SK-N-SH treated with all-trans-retinoic acid at 6 μM for 48 hours (cell line): ENCODE measurements at regions not wholly inside any gene's neighbourhood (a gene's known extent, or its start where the extent isn't known, plus 50 kb on each side); places are given as distances from the start of the nearest gene placed in this dataset.

Source experiments
- ATAC-seq: fragments of 200-7000 bp; cut with Tn5 transposase; 3 replicates; pipeline ENCODE4 v1.9.1; 2020; ENCODE audit warnings: mild to moderate bottlenecking, moderate library complexity
- ARNTL ChIP-seq: fragments of 450-650 bp; formaldehyde crosslinking; IDR thresholded peaks from 2 replicates; pipeline ENCODE4 v1.5.0; 2020; ENCODE audit warnings: low read depth, mild to moderate bottlenecking, moderate library complexity, borderline replicate concordance
- BACH2 ChIP-seq: fragments of 250-450 bp; sonication (Bioruptor Pico); IDR thresholded peaks from 2 replicates; pipeline ENCODE4 v1.9.0; 2021; ENCODE audit warnings: mild to moderate bottlenecking, borderline replicate concordance
- CREB5 ChIP-seq: fragments of 250-450 bp; sonication (Bioruptor Pico); IDR thresholded peaks from 2 replicates; pipeline ENCODE4 v1.5.1; 2020; ENCODE audit warnings: low read depth, mild to moderate bottlenecking, moderate library complexity
- CSDC2 ChIP-seq: fragments of 250-450 bp; sonication (Bioruptor Pico); IDR thresholded peaks from 2 replicates; pipeline ENCODE4 v1.5.0; 2020; ENCODE audit warnings: mild to moderate bottlenecking, moderate library complexity
- CSRNP3 ChIP-seq: fragments of 250-450 bp; sonication (Bioruptor Pico); IDR thresholded peaks from 2 replicates; pipeline ENCODE4 v1.5.1; 2021; ENCODE audit warnings: mild to moderate bottlenecking, moderate library complexity
- ESRRG ChIP-seq: fragments of 250-450 bp; sonication (Bioruptor Pico); IDR thresholded peaks from 2 replicates; pipeline ENCODE4 v1.6.1; 2021; ENCODE audit warnings: mild to moderate bottlenecking
- GLIS3 ChIP-seq: fragments of 250-450 bp; sonication (Bioruptor Pico); IDR thresholded peaks from 2 replicates; pipeline ENCODE4 v1.5.0; 2020; ENCODE audit warnings: mild to moderate bottlenecking, moderate library complexity
- PATZ1 ChIP-seq: fragments of 250-450 bp; sonication (Bioruptor Pico); IDR thresholded peaks from 2 replicates; pipeline ENCODE4 v1.8.0; 2020; ENCODE audit warnings: mild to moderate bottlenecking, moderate library complexity, borderline replicate concordance
- PPARA ChIP-seq: fragments of 250-450 bp; sonication (Bioruptor Pico); IDR thresholded peaks from 2 replicates; pipeline ENCODE4 v1.5.0; 2020; ENCODE audit warnings: mild to moderate bottlenecking, borderline replicate concordance
- SNAI2 ChIP-seq: fragments of 250-450 bp; sonication (Bioruptor Pico); IDR thresholded peaks from 2 replicates; pipeline ENCODE4 v1.5.0; 2020; ENCODE audit warnings: mild to moderate bottlenecking, moderate library complexity
- TCF4 ChIP-seq: fragments of 250-450 bp; sonication (Bioruptor Pico); IDR thresholded peaks from 2 replicates; pipeline ENCODE4 v1.8.0; 2021; ENCODE audit warnings: mild to moderate bottlenecking, moderate library complexity, borderline replicate concordance
- TOX ChIP-seq: fragments of 250-450 bp; sonication (Bioruptor Pico); IDR thresholded peaks from 2 replicates; pipeline ENCODE4 v1.8.0; 2021; ENCODE audit warnings: mild to moderate bottlenecking, moderate library complexity, borderline replicate concordance
- ZC3H10 ChIP-seq: fragments of 250-450 bp; sonication (Bioruptor Pico); IDR thresholded peaks from 2 replicates; pipeline ENCODE4 v1.5.1; 2021; ENCODE audit warnings: mild to moderate bottlenecking, moderate library complexity
- ZFP3 ChIP-seq: fragments of 250-450 bp; sonication (Bioruptor Pico); IDR thresholded peaks from 2 replicates; pipeline ENCODE4 v1.5.0; 2020; ENCODE audit warnings: mild to moderate bottlenecking, moderate library complexity
- ZFP30 ChIP-seq: fragments of 450-650 bp; formaldehyde crosslinking; IDR thresholded peaks from 2 replicates; pipeline ENCODE4 v1.5.0; 2022; ENCODE audit warnings: mild to moderate bottlenecking, moderate library complexity
- ZNF565 ChIP-seq: fragments of 450-650 bp; formaldehyde crosslinking; conservative IDR thresholded peaks from 2 replicates; pipeline ENCODE4 v1.5.0; 2020; ENCODE audit warnings: low read depth, mild to moderate bottlenecking, moderate library complexity
- ZNF70 ChIP-seq: fragments of 450-650 bp; formaldehyde crosslinking; IDR thresholded peaks from 2 replicates; pipeline ENCODE4 v1.5.0; 2020; ENCODE audit warnings: mild to moderate bottlenecking, moderate library complexity
- TF ChIP-seq, protein P1 (sequence below): fragments of 250-450 bp; sonication (Bioruptor Pico); IDR thresholded peaks from 2 replicates; pipeline ENCODE4 v1.5.0; 2020; ENCODE audit warnings: mild to moderate bottlenecking, moderate library complexity
- TF ChIP-seq, protein P2 (sequence below): fragments of 250-450 bp; sonication (Bioruptor Pico); IDR thresholded peaks from 2 replicates; pipeline ENCODE4 v1.8.0; 2021; ENCODE audit warnings: low read depth, mild to moderate bottlenecking, moderate library complexity, borderline replicate concordance

GRCh38 chr15:53880357-53880756 lies 97.9 kb upstream of the UNC13C start:
- no peak for TF ChIP-seq CSDC2 (CRISPR knock-in tag)
- no peak for TF ChIP-seq SNAI2
- TF ChIP-seq ZFP30 (CRISPR knock-in tag) = no peak
- TF ChIP-seq TOX (CRISPR knock-in tag) = no peak
- TF ChIP-seq ESRRG = no peak
- TF ChIP-seq PATZ1 = no peak
- no peak for TF ChIP-seq ZFP3 (CRISPR knock-in tag)
- no peak for TF ChIP-seq TCF4 (CRISPR knock-in tag)
- TF ChIP-seq BACH2 (CRISPR knock-in tag) = no peak
- no peak for TF ChIP-seq PPARA
- TF ChIP-seq ZNF70 (CRISPR knock-in tag) = no peak
- TF ChIP-seq ZNF565 (CRISPR knock-in tag) = no peak
- TF ChIP-seq, protein P1, sequence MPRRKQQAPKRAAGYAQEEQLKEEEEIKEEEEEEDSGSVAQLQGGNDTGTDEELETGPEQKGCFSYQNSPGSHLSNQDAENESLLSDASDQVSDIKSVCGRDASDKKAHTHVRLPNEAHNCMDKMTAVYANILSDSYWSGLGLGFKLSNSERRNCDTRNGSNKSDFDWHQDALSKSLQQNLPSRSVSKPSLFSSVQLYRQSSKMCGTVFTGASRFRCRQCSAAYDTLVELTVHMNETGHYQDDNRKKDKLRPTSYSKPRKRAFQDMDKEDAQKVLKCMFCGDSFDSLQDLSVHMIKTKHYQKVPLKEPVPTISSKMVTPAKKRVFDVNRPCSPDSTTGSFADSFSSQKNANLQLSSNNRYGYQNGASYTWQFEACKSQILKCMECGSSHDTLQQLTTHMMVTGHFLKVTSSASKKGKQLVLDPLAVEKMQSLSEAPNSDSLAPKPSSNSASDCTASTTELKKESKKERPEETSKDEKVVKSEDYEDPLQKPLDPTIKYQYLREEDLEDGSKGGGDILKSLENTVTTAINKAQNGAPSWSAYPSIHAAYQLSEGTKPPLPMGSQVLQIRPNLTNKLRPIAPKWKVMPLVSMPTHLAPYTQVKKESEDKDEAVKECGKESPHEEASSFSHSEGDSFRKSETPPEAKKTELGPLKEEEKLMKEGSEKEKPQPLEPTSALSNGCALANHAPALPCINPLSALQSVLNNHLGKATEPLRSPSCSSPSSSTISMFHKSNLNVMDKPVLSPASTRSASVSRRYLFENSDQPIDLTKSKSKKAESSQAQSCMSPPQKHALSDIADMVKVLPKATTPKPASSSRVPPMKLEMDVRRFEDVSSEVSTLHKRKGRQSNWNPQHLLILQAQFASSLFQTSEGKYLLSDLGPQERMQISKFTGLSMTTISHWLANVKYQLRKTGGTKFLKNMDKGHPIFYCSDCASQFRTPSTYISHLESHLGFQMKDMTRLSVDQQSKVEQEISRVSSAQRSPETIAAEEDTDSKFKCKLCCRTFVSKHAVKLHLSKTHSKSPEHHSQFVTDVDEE (CRISPR knock-in tag) = no peak
- no peak for TF ChIP-seq ZC3H10
- TF ChIP-seq GLIS3 (CRISPR knock-in tag) = no peak
- TF ChIP-seq ARNTL (CRISPR knock-in tag) = no peak
- no peak for TF ChIP-seq CSRNP3
- TF ChIP-seq, protein P2, sequence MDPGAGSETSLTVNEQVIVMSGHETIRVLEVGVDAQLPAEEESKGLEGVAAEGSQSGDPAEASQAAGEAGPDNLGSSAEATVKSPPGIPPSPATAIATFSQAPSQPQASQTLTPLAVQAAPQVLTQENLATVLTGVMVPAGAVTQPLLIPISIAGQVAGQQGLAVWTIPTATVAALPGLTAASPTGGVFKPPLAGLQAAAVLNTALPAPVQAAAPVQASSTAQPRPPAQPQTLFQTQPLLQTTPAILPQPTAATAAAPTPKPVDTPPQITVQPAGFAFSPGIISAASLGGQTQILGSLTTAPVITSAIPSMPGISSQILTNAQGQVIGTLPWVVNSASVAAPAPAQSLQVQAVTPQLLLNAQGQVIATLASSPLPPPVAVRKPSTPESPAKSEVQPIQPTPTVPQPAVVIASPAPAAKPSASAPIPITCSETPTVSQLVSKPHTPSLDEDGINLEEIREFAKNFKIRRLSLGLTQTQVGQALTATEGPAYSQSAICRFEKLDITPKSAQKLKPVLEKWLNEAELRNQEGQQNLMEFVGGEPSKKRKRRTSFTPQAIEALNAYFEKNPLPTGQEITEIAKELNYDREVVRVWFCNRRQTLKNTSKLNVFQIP (CRISPR knock-in tag) = no peak
- ATAC-seq = no peak

DNA sequence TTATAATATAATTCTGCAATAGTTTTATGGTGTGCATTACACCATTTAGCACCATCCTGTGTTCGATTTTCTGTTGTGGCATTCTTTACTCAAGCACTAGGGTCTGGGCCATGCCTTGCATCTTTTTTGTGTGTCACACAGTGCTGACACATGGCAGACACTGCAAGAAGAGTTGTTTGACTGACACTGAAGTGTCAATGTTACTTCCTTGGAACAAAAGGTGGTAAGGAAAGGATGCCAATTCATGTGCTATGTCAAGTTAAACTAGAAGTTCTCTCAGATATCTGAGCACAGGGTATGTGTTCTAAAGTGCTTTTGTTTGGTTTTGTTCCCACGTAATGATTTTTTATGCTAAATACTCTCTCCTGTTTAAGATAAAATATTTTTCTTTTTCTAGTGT lies 102.5 kb upstream of the UNC13C start:
- no peak for TF ChIP-seq CREB5 (CRISPR knock-in tag)
- TF ChIP-seq ZC3H10 = no peak
- no peak for TF ChIP-seq GLIS3 (CRISPR knock-in tag)
- no peak for TF ChIP-seq TOX (CRISPR knock-in tag)
- TF ChIP-seq TCF4 (CRISPR knock-in tag) = no peak
- ATAC-seq = no peak

DNA sequence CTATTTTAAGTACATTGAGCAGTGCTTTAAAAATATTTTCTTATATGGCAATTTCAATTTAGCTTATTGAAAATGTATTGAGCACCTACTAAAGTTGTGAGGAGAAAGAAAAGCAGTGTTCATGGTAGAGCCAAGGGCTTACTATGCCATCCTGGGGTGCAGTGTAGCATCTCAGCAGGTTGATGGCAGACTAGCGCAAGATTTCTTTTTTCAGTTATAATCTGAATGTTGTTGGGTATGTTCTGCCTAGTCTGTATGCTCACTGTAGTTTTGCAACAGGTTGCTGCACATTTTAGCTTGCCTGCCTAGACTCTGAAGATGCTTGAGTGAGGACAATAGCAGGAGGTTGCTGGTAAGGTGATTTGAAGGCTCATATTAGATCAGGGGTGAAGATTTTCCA lies 103.1 kb upstream of the UNC13C start:
- TF ChIP-seq CSRNP3 (no peak), BACH2 (CRISPR knock-in tag) (no peak), ZNF70 (CRISPR knock-in tag) (no peak)
- ATAC-seq = no peak
